ENCODE measurements at regions not wholly inside any gene's neighbourhood (a gene's known extent, or its start where the extent isn't known, plus 50 kb on each side); places are given as distances from the start of the nearest gene placed in this dataset.

DNA sequence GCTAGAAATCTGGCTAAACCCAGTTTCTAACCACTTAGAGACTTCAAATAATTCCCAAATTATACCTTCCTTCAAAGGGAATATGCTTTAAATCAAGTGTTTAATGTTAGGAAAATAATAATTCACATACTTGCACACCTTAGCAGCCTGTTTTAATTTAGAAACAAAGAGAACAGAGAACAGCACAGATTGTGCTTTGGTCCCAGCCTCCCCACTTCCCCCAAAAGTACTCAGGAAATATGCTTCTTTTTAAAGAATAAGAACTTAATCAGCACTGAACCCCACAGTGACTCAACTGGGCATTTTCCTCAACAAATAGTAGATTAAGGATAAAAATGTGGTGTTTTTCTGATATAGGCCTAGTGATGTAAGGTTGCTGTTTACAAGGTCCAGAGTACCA, 295.8 kb downstream of the GBA3 start:
- Histone ChIP-seq H3K4me1 (peaks cover 0 to 16% (median 3%) of the 10 kb centered on the region in 4 donors), H3K36me3 (no peaks in the 10 kb centered on the region), H3K4me3 (no peak overlapping the region), H3K27ac (replicated peaks in 1 of 4) (no peak overlapping the region), H3K27me3 (no peaks in the 10 kb centered on the region), H3K9me3 (peaks cover 0 to 9% (median 0%) of the 10 kb centered on the region in 4 donors)
- TF ChIP-seq EP300 (IDR thresholded peaks at IDR 0.05) (no peak), POLR2AphosphoS5 (IDR thresholded peaks at IDR 0.05) (no peak)
- DNase-seq (ENCODE audit: extremely low spot score) = no peak
- intact Hi-C loops (cut with DNase I) = no loop called here

- H3K4me1 ChIP-seq = peaks cover 0 to 16% (median 3%) of the 10 kb centered on the region in 4 donors
- no peak for DNase-seq (ENCODE audit: extremely low spot score)
- no peaks in the 10 kb centered on the region for H3K27me3 ChIP-seq
- no peaks in the 10 kb centered on the region for H3K36me3 ChIP-seq
- 38% methylated on average over 5 of the region's 5 CpGs for WGBS
- H3K9me3 ChIP-seq = peaks cover 0 to 9% (median 0%) of the 10 kb centered on the region in 4 donors
- no peak overlapping the region for H3K27ac ChIP-seq (replicated peaks in 1 of 4)
- H3K4me3 ChIP-seq = no peak overlapping the region
- intact Hi-C loops (cut with DNase I) = no loop called here
- no peak for TF ChIP-seq POLR2A (IDR thresholded peaks at IDR 0.05; ENCODE audit: low read depth)
- no peak for TF ChIP-seq EP300 (IDR thresholded peaks at IDR 0.05)
- TF ChIP-seq CTCF (IDR thresholded peaks at IDR 0.05) = no peak
- no peak for TF ChIP-seq POLR2AphosphoS5 (IDR thresholded peaks at IDR 0.05)
Observed at GRCh38 chr4:22987870-22988269, 295.1 kb downstream of the GBA3 start.

GRCh38 chr4:22986881-22987280, 294.1 kb downstream of the GBA3 start:
- intact Hi-C loops (cut with DNase I) = no loop called here
- WGBS = 54% methylated on average over 2 of the region's 2 CpGs

DNA sequence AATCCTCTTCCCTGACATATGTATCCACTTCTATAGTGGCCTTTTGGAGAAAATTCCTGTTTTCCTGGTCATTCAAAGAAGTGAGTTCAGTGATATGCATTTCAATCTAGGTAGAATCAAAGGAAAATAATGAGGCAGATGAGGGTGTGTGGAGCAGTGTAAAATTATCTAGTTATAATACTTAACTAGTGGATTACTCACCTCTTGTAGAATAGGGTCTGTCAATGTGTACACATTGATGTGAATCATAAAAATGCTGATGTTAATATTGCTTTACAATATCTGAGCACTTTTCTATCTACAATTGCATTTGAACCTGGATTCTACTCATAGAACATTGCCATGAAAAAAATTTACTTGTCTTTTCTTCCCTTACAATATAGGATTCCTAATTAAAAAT, 293.5 kb downstream of the GBA3 start:
- intact Hi-C loops (cut with DNase I) = no loop called here
- H3K4me3 ChIP-seq = no peak overlapping the region
- TF ChIP-seq POLR2A (IDR thresholded peaks at IDR 0.05; ENCODE audit: low read depth) (no peak), CTCF (IDR thresholded peaks at IDR 0.05) (no peak), POLR2AphosphoS5 (IDR thresholded peaks at IDR 0.05) (no peak), EP300 (IDR thresholded peaks at IDR 0.05) (no peak)

More at GRCh38 chr4:22986881-22987280, 294.1 kb downstream of the GBA3 start:
- no peak for TF ChIP-seq CTCF (IDR thresholded peaks at IDR 0.05)
- Histone ChIP-seq H3K27ac (replicated peaks in 1 of 4) (no peak overlapping the region), H3K27me3 (no peaks in the 10 kb centered on the region), H3K4me3 (no peak overlapping the region), H3K36me3 (no peaks in the 10 kb centered on the region), H3K4me1 (peaks cover 0 to 16% (median 3%) of the 10 kb centered on the region in 4 donors), H3K9me3 (peaks cover 0 to 9% (median 0%) of the 10 kb centered on the region in 4 donors)
- DNase-seq (ENCODE audit: extremely low spot score) = no peak

GRCh38 chr4:22984390-22984789, 291.7 kb downstream of the GBA3 start:
- no peak for DNase-seq (ENCODE audit: extremely low spot score)
- intact Hi-C loops (cut with DNase I) = no loop called here
- Histone ChIP-seq H3K4me3 (no peak overlapping the region), H3K9me3 (peaks cover 0 to 9% (median 0%) of the 10 kb centered on the region in 4 donors), H3K27ac (replicated peaks in 1 of 4) (no peak overlapping the region), H3K4me1 (peaks cover 0 to 16% (median 3%) of the 10 kb centered on the region in 4 donors), H3K36me3 (no peaks in the 10 kb centered on the region), H3K27me3 (no peaks in the 10 kb centered on the region)
- 87% methylated on average over 2 of the region's 2 CpGs for WGBS
- no peak for TF ChIP-seq POLR2AphosphoS5 (IDR thresholded peaks at IDR 0.05)
- no peak for TF ChIP-seq EP300 (IDR thresholded peaks at IDR 0.05)

More for the DNA sequence above, 293.5 kb downstream of the GBA3 start:
- no peak overlapping the region for H3K27ac ChIP-seq (replicated peaks in 1 of 4)
- DNase-seq (ENCODE audit: extremely low spot score) = no peak
- peaks cover 0 to 16% (median 3%) of the 10 kb centered on the region in 4 donors for H3K4me1 ChIP-seq
- H3K27me3 ChIP-seq = no peaks in the 10 kb centered on the region
- no peaks in the 10 kb centered on the region for H3K36me3 ChIP-seq
- H3K9me3 ChIP-seq = peaks cover 0 to 9% (median 0%) of the 10 kb centered on the region in 4 donors

DNA sequence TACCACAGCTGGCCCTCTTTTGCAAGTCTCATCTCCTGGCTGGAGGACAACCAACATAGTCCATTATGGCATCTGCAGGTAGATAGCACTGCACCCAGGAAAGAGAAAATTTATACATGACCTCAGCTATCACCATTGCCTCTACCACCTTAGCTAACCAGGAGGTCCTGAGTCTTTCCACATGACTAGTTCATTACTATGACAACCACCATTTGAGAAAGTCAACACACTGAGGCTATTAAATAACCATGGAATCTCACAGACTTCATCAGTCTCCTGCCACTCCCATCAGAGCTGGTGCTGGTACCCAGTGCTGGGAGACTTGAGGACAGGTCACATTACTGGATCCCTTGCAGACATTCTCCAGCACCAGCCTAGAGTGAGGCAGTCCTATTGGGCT, 285.9 kb downstream of the GBA3 start:
- Histone ChIP-seq H3K4me1 (no peaks in the 10 kb centered on the region), H3K36me3 (no peaks in the 10 kb centered on the region), H3K27ac (replicated peaks in 1 of 4) (no peak overlapping the region), H3K27me3 (no peaks in the 10 kb centered on the region), H3K9me3 (peaks cover 0 to 21% (median 6%) of the 10 kb centered on the region in 4 donors), H3K4me3 (no peak overlapping the region)
- no peak for DNase-seq (ENCODE audit: extremely low spot score)
- TF ChIP-seq CTCF (IDR thresholded peaks at IDR 0.05) (no peak), POLR2A (IDR thresholded peaks at IDR 0.05; ENCODE audit: low read depth) (no peak), POLR2AphosphoS5 (IDR thresholded peaks at IDR 0.05) (no peak)
- intact Hi-C loops (cut with DNase I) = no loop called here

Measured in esophagus muscularis mucosa (tissue), 4 donors.